ENCODE measurements at regions not wholly inside any gene's neighbourhood (a gene's known extent, or its start where the extent isn't known, plus 50 kb on each side); places are given as distances from the start of the nearest gene placed in this dataset.

DNA sequence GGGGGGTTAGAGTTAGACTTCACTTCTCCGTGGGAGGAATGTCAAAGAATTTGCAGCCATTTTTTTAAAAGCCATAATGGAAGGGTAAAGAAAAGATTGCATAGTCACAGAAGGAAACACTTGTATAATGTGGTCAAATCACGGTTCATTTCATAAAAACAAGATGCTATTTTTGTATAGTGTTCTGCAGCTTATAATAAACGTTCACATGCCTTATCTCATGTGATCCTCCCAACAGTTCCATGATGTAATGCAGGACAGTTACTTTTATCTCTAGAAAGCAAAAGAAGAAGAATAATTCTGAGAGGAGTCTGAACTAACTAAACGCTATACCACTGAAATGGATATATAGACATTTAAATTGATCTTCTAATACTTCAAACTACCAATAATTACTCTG lies 71.3 kb upstream of the CAMK2D start:
- Mint-ChIP-seq H3K36me3 (ENCODE audit: low read depth) (no peaks in the 10 kb centered on the region), H3K27me3 (no peaks in the 10 kb centered on the region), H3K4me3 (no peak overlapping the region), H3K27ac (no peak overlapping the region), H3K9me3 (no peaks in the 10 kb centered on the region), H3K4me1 (peaks cover 22% of the 10 kb centered on the region)
- intact Hi-C loops (cut with micrococcal nuclease): no loop called here
- ChIA-PET CTCF (no interaction called here), POLR2A (interaction anchor here (1.4 kb wide), 1 partner anchor 11 kb away, joined by 4 read pairs; no protein-coding TSS in a partner anchor)
- TF ChIP-seq CTCF (IDR thresholded peaks at IDR 0.05): no peak
- no peak for DNase-seq
- no peak for ATAC-seq (ENCODE audit: low read depth)

GRCh38 chr4:113831457-113831856 lies 69.9 kb upstream of the CAMK2D start:
- intact Hi-C loops (cut with micrococcal nuclease): no loop called here
- ChIA-PET POLR2A (no interaction called here), CTCF (interaction anchor here (0.8 kb wide), 1 partner anchor 284 kb away, joined by 3 read pairs; no protein-coding TSS in a partner anchor)
- H3K9me3 Mint-ChIP-seq: no peaks in the 10 kb centered on the region
- no peak overlapping the region for H3K4me3 Mint-ChIP-seq
- H3K27me3 Mint-ChIP-seq: no peaks in the 10 kb centered on the region
- no peak overlapping the region for H3K27ac Mint-ChIP-seq
- peaks cover 13% of the 10 kb centered on the region for H3K4me1 Mint-ChIP-seq
- ATAC-seq (ENCODE audit: low read depth): no peak
- no peak for DNase-seq
- TF ChIP-seq CTCF (IDR thresholded peaks at IDR 0.05): no peak
- H3K36me3 Mint-ChIP-seq (ENCODE audit: low read depth): no peaks in the 10 kb centered on the region

- no peak overlapping the region for H3K4me3 Mint-ChIP-seq
- H3K27me3 Mint-ChIP-seq: no peaks in the 10 kb centered on the region
- H3K36me3 Mint-ChIP-seq (ENCODE audit: low read depth): no peaks in the 10 kb centered on the region
- ChIA-PET CTCF (no interaction called here), POLR2A (no interaction called here)
- no peaks in the 10 kb centered on the region for H3K9me3 Mint-ChIP-seq
- ATAC-seq (ENCODE audit: low read depth): no peak
- intact Hi-C loops (cut with micrococcal nuclease): no loop called here
- TF ChIP-seq CTCF (IDR thresholded peaks at IDR 0.05): no peak
- no peak for DNase-seq
- H3K4me1 Mint-ChIP-seq: peaks cover 28% of the 10 kb centered on the region
- H3K27ac Mint-ChIP-seq: no peak overlapping the region
These were observed 67.2 kb upstream of the CAMK2D start for GRCh38 chr4:113828702-113829101.

GRCh38 chr4:113827285-113827684 lies 65.7 kb upstream of the CAMK2D start:
- Mint-ChIP-seq H3K27me3 (no peaks in the 10 kb centered on the region), H3K36me3 (ENCODE audit: low read depth) (no peaks in the 10 kb centered on the region), H3K27ac (no peak overlapping the region), H3K4me1 (peaks cover 22% of the 10 kb centered on the region), H3K4me3 (no peak overlapping the region), H3K9me3 (no peaks in the 10 kb centered on the region)
- DNase-seq (no peak), ATAC-seq (ENCODE audit: low read depth) (no peak)
- no peak for TF ChIP-seq CTCF (IDR thresholded peaks at IDR 0.05)
- POLR2A ChIA-PET: interaction anchor here (0.9 to 1.0 kb wide), 2 partner anchors 10 to 67 kb away, joined by 3 to 4 read pairs; no protein-coding TSS in a partner anchor
- CTCF ChIA-PET: no interaction called here
- intact Hi-C loops (cut with micrococcal nuclease): no loop called here

DNA sequence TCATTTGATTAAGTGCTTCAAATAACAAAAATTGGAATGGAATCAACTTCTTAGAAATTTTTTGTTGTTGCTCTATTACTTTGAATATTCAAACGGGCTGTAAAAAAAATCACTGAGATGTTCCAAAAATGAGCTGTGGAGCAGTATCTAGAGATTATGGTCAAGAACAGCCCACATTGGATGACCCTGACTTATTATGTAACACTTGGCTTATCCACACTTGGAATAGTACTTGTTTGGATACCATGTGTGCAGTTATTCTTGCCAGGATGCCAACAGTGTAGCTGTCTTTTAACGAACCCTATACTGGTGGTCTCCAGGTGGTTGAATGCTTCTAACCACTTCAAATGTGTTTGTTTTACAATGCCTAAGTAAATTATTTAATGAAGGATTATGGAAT lies 64.9 kb upstream of the CAMK2D start:
- H3K27ac Mint-ChIP-seq: no peak overlapping the region
- intact Hi-C loops (cut with micrococcal nuclease): no loop called here
- ATAC-seq (ENCODE audit: low read depth) (no peak), DNase-seq (no peak)
- peaks cover 3% of the 10 kb centered on the region for H3K27me3 Mint-ChIP-seq
- ChIA-PET POLR2A (interaction anchor here (0.9 to 1.0 kb wide), 2 partner anchors 11 to 66 kb away, joined by 3 to 4 read pairs; no protein-coding TSS in a partner anchor), CTCF (no interaction called here)
- no peaks in the 10 kb centered on the region for H3K9me3 Mint-ChIP-seq
- TF ChIP-seq CTCF (IDR thresholded peaks at IDR 0.05): no peak
- no peak overlapping the region for H3K4me3 Mint-ChIP-seq
- H3K4me1 Mint-ChIP-seq: peaks cover 22% of the 10 kb centered on the region
- no peaks in the 10 kb centered on the region for H3K36me3 Mint-ChIP-seq (ENCODE audit: low read depth)
